ENCODE measurements at regions not wholly inside any gene's neighbourhood (a gene's known extent, or its start where the extent isn't known, plus 50 kb on each side); places are given as distances from the start of the nearest gene placed in this dataset.

GRCh38 chr14:37855871-37856270 is 260.4 kb downstream of the TTC6 start:
- Histone ChIP-seq H3K4me3 (no peak overlapping the region), H3K36me3 (no peaks in the 10 kb centered on the region), H3K27ac (no peak overlapping the region), H3K4me1 (no peaks in the 10 kb centered on the region), H3K9me3 (no peaks in the 10 kb centered on the region), H3K27me3 (no peaks in the 10 kb centered on the region)
- no peak for DNase-seq (ENCODE audit: low spot score in 2 of 2)
- intact Hi-C loops (cut with DNase I) = no loop called here
- TF ChIP-seq CTCF (IDR thresholded peaks at IDR 0.05) = no peak

- H3K27me3 ChIP-seq = no peaks in the 10 kb centered on the region
- TF ChIP-seq CTCF (IDR thresholded peaks at IDR 0.05) = no peak
- no peak for DNase-seq (ENCODE audit: low spot score in 2 of 2)
- intact Hi-C loops (cut with DNase I) = no loop called here
- no peaks in the 10 kb centered on the region for H3K4me1 ChIP-seq
- no peaks in the 10 kb centered on the region for H3K36me3 ChIP-seq
- H3K9me3 ChIP-seq = no peaks in the 10 kb centered on the region
- H3K27ac ChIP-seq = no peak overlapping the region
- H3K4me3 ChIP-seq = no peak overlapping the region
Observed at GRCh38 chr14:37857774-37858266, 262.4 kb downstream of the TTC6 start.

- Histone ChIP-seq H3K36me3 (no peaks in the 10 kb centered on the region), H3K4me1 (no peaks in the 10 kb centered on the region), H3K9me3 (no peaks in the 10 kb centered on the region), H3K27ac (no peak overlapping the region), H3K4me3 (no peak overlapping the region), H3K27me3 (no peaks in the 10 kb centered on the region)
- intact Hi-C loops (cut with DNase I) = no loop called here
- DNase-seq (ENCODE audit: low spot score in 2 of 2) = no peak
- no peak for TF ChIP-seq CTCF (IDR thresholded peaks at IDR 0.05)
Observed at GRCh38 chr14:37858733-37859132, 263.3 kb downstream of the TTC6 start.

- TF ChIP-seq CTCF (IDR thresholded peaks at IDR 0.05) = no peak
- intact Hi-C loops (cut with DNase I) = no loop called here
- no peaks in the 10 kb centered on the region for H3K4me1 ChIP-seq
- H3K36me3 ChIP-seq = no peaks in the 10 kb centered on the region
- no peak overlapping the region for H3K4me3 ChIP-seq
- no peak overlapping the region for H3K27ac ChIP-seq
- DNase-seq (ENCODE audit: low spot score in 2 of 2) = no peak
- H3K9me3 ChIP-seq = no peaks in the 10 kb centered on the region
- H3K27me3 ChIP-seq = no peaks in the 10 kb centered on the region
Observed at GRCh38 chr14:37859177-37859576, 263.7 kb downstream of the TTC6 start.

- Histone ChIP-seq H3K27ac (no peak overlapping the region), H3K36me3 (no peaks in the 10 kb centered on the region), H3K27me3 (no peaks in the 10 kb centered on the region), H3K9me3 (no peaks in the 10 kb centered on the region), H3K4me1 (no peaks in the 10 kb centered on the region), H3K4me3 (no peak overlapping the region)
- no peak for TF ChIP-seq CTCF (IDR thresholded peaks at IDR 0.05)
- intact Hi-C loops (cut with DNase I) = no loop called here
- DNase-seq (ENCODE audit: low spot score in 2 of 2) = no peak
Observed at GRCh38 chr14:37862263-37862662, 266.8 kb downstream of the TTC6 start.

GRCh38 chr14:37864128-37864527 is 268.7 kb downstream of the TTC6 start:
- Histone ChIP-seq H3K4me1 (no peaks in the 10 kb centered on the region), H3K9me3 (no peaks in the 10 kb centered on the region), H3K36me3 (no peaks in the 10 kb centered on the region), H3K27ac (no peak overlapping the region), H3K27me3 (no peaks in the 10 kb centered on the region), H3K4me3 (no peak overlapping the region)
- intact Hi-C loops (cut with DNase I) = no loop called here
- DNase-seq (ENCODE audit: low spot score in 2 of 2) = no peak
- no peak for TF ChIP-seq CTCF (IDR thresholded peaks at IDR 0.05)
